Activated CD8-positive, alpha-beta memory T cell treated with anti-CD3 and anti-CD28 coated beads for 1 hour (primary cell): ENCODE measurements at regions not wholly inside any gene's neighbourhood (a gene's known extent, or its start where the extent isn't known, plus 50 kb on each side); places are given as distances from the start of the nearest gene placed in this dataset.
"Not testable (repeated sequence)": the region's sequence is repeated elsewhere in the genome, so short reads cannot be mapped to it uniquely, and the experiment has no call there.

Experiments used
- DNase-seq, 2 donors: peaks; one replicate each; pipeline ENCODE4 v3.0.0-alpha.2; 2020; ENCODE audit warnings: low read depth in 1 of 2; ENCODE audit errors: extremely low read depth in 1 of 2

DNA sequence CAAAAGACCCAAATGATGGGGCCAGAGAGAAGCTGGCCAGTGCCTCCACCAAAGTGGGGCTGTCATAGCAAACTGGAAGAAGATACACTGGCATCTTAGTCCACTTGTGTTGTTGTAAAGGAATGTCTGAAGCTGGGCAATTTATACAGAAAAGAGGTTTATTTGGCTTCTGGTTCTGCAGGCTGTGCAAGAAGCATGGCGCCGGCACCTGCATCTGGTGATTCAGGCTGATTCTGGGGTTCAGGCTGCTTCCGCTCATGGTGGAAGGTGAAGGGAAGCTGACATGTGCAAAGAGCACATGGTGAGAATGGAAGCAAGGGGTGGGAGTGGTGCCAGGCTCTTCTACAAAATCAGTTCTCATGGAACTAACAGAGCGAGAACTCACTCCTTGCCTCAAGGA is 135.9 kb upstream of the TWIST2 start:
- no peak for DNase-seq

DNA sequence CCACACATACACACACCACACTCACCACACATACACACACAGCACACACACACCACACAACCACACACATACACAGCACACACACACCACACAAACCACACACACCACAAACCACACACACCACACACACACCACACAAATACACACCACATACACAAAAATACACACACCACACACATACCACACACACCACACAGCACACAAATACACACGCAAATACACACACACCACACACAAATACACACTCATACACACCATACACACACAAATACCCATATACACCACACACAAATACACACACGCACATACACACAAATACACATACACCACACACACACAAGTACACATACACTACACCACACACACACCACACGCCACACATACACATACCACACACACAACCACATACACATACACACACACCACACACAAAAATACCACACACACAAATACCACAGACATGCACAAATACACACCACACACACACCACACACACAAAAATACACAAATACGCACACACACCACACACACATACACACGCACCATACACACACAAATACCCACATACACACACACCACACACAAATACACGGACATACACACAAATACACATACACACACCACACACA is 134.6 kb upstream of the TWIST2 start:
- no peak for DNase-seq

DNA sequence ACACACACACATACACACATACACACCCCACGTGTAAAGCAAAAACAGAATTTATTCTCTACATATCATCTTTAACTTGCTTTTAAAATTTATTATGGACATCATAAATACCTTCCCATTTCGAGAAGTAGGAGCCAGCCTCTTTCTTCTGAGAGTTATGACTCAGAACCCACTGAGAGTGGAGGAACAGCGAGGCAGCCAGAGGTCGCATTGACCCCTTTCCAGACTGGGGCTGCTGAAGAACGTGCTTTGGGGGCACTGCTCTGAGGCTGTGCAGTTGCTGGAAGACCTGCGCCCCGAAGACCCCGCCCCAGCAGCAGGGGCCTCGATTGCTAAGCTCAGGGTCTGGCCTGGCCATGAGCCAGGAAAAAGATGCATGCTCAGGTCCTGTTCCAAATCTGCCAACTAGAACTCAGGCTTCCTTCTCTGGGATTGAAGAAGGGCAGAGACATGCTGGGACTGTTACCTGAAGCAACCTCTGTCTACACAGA is 133.8 kb upstream of the TWIST2 start:
- no peak for DNase-seq

DNA sequence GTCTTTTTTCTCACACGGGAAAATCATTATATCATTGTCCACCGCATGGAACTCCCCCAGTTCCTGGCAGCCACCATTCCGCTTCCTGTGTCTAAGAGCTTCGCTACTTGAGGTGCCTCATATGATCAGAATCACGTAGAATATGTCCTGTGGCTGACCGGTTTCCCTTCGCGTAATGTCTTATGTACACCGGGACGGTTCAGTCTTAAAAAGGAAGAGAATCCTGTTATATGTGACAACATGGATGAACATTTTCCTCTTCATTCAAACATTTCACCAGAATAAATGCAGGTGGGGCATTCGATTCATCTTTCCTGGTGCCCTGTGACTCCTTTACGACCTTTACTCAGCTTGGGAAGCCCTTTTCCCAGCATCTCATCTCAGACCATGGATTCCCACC is 131.7 kb upstream of the TWIST2 start:
- DNase-seq, result no peak

DNA sequence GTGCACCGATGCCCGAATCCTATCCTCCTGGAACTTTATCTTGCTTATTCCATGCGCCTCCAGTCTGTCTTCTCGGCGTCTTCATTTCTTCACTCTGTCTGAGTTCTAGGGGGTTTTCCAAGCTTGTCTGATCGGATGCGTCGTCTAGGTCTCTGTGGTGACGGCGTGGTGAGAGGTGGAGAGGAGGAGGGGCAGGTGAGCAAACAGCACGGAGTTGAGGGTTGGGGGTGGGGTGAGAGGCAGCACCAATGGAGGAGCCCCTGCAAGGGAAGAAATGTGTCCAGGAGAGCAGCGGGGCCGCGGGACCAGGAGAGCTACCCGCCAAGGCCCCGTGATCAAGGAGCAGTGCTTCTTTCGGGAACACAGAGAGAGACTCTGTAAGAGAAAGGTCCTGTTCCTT is 131.3 kb upstream of the TWIST2 start:
- no peak for DNase-seq

DNA sequence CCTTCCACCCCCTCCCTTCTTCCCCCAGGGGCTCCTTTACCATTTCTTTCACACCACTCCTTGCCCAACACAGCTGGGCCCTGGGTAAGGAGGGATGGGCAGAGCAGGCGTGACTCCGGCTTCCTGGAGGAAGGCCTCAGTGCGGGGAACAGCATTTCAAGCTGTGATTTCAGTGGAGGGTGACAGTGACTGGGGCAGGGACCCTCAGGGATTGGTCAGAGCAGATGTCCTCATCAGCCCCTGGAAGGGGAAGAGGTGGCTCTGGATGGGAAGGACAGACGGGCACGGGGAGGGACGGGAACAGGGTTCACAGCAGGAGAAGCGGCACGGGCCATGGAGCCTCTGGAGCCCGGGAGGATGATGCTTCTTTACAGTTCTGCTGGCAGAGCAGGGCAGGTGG is 130.8 kb upstream of the TWIST2 start:
- DNase-seq, result no peak

DNA sequence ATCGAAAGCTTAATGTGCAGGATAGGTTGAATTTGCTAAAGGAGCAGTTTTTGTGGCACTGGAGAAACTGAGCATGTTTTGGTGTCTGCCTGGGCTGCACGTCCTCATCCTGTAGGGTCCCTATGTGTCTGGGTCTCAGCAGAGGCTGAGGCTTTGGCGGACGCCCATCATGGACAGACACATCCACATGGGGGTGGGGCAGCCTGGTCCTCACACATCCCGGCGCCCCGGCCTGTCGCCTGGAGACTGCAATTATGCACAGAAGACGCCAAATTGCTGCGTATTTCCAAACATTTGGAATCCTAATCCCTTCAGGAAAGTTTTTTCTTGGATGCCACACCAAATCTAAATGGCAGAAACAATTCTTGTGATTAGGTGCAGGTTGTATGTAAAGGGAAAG is 128.2 kb upstream of the TWIST2 start:
- DNase-seq, result no peak

DNA sequence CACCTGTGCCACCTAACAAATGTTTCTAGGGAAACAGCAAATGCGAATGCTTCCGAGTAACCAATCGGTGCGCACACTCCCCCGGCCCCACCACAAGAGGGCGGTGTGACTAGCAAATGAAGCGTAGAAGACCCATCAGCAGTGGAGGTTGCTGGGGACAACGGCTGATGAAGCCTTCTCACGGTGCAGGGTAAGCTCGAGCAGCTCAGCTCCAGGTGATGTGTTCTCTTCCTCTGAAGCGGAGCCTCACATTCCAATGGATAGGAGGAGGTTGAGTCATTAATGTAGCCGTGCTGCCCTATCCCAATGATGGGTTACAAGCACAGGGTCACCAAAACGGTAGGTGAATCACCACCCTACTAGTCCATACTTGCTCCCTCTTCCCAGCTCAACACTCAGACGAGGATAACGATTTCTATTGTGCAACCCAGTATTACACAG is 127.6 kb upstream of the TWIST2 start:
- peak in 1 of 2 donors; percentile 19 for DNase-seq

DNA sequence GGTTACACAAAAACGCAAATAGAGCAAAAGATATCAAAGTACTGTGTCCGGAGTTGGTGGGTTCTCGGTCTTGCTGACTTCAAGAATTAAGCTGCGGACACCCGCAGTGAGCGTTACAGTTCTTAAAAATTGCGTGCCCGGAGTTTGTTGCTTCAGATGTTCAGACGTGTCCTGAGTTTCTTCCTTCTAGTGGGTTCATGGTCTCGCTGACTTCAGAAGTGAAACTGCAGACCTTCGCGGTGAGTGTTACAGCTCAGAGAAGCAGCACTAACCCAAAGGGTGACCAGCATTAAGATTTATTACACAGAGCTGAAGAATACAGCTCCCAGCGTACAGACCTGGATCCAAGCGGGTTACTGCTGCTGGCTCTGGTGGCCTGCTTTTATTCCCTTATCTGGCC is 125.7 kb upstream of the TWIST2 start:
- no peak for DNase-seq

DNA sequence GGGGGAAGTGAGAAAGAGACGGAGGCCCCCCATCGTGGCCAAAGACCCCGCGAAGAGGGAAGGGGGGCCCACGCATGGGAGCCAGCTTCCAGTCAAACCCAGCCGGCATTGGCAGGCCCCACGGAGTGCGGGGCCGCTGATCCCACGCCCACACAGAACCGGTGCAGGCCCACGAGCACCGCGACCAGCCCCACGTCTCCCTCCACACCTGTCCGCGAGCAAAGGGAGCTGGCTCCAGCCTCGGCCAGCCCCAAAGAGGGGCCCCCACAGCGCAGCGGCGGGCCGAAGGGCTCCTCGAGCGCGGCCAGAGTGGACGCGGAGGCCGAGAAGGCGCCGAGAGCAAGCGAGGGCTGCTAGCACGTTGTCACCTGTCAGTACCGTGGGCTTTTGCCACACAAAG is 125.0 kb upstream of the TWIST2 start:
- DNase-seq, result no peak

DNA sequence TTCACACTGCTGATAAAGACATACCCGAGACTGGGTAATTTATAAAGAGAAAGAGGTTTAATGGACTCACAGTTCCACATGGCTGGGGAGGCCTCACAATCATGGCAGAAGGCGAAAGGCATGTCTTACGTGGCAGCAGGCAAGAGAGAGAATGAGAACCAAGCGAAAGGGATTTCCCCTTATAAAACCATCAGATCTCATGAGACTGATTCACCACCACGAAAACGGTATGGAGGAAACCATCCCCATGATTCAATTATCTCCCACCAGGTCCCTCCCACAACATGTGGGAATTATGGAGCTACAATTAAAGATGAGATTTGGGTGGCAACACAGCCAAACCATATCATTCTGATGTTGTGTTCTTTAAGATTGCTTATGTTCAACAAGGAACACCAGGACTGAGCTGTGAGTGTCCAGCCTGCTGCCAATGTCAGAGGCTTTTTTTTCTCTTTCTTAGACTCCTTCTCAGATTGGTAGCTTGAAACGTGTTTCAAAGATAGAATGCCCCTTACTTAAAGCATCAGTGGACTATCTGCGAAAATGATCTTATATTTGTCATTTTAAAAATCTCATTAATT is 124.1 kb upstream of the TWIST2 start:
- not testable (repeated sequence) for DNase-seq

DNA sequence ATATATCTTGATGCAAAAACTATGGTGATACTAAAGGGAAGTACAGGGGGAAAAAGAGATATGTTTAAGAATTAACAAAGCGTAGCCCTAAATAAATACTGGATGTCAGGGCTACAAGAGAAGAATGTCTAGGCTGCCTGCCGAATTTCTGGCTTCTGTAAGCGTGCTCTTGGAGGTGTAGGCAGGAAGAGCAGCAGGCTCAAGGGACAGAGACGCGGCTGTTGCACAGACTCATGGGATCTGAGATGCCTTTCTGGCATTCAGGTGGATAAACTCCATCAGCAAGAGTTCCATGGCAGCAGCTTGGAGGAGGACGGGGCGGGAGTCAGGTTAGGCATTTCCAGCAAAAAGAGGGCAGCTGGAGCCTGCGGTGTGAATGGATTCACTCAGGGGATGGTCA is 123.2 kb upstream of the TWIST2 start:
- DNase-seq, result no peak

DNA sequence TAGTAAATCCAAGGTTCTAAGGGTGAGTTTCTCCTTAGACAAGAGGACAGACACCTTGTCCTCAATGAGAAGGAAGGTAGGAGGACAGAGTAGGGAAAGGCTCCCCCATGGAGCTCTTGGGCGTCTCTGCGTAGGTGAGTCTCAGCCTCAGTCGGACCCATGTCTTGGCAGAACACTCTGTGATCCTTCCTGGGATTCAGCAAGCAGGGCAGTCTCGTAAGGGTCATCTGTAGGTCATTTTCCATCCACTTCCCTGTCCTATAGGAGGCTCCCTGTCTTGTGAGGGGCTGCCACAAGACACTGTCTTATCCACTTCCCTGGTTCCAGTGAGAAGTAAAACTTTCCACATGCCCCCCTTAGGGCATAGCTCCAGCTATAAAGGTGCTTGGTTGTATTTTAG is 122.6 kb upstream of the TWIST2 start:
- no peak for DNase-seq

DNA sequence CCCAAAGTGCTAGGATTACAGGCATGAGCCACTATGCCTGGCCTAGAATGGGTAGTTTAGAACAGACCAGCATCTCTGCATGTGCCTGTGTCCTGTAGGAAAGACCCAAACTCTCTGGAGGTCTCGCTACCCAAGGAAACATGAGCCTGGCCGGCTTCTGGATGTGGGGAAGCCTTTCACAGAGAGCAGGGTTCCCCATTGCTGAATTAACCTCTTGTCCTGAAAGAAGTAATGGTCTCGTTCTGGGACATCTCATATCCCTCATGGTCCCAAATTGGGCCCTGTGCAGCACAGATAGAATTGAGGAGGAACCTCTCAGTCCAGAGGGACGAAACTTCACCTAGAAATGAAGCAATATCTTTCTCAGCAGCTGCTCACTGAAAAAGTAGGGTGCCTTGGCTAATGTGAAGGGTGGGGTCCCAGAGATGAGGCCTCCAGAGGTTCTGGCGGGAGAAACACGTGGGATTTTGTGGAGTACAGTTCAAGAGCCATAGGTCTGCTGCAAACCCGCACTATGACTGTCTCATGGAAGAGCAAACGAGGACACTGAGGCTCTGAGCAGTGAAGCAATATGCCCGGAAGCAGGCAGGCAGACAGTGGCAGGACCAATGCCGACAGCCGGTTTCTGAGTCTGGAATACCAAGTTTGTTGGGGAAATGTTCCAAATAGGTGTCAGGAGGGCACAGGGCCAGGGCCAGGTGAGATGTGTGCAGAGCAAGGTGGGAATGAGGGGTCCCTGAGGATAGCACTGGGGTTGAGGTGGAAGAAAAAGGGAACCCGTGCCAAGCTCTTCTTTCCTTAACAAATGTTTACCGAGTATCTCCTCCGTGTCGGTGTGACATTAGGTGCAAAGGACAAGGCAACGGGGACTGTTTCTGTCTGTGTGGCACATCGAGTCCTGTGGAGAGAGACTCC is 121.0 kb upstream of the TWIST2 start:
- no peak for DNase-seq

DNA sequence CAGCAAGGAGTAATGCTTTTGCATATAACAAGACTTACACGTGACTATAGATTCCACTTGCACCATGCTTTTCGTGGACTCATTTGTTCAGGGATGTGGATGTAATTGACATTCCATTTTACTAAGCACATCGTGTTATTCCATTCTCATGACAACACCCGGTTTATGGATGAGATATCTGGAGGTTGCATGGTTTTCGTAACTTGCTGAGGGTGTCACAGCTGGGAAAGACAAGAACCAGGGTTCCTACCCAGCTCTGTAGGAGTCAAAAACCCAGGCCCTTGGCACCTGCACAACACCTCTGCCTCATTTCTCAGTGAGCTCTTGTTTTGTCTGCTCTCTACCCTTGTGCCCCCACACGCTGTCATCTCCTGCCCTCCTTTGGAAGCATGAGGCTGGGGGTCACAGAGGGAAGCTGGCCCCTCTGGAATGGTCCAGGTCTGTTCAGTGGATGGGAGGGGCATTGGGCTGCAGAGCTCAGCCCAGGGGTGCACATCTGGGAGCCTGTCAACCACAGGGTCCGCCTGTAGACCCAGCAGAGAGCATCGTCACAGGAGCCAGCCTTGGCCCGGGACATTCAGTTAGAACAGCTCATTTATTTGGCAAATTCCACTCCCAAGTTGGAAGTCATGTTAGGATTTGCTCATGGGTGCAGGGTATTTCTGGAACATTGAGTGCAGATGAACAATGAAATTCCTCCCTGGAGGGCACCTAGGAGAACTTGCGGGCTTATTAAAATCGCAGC is 120.1 kb upstream of the TWIST2 start:
- DNase-seq, result no peak

DNA sequence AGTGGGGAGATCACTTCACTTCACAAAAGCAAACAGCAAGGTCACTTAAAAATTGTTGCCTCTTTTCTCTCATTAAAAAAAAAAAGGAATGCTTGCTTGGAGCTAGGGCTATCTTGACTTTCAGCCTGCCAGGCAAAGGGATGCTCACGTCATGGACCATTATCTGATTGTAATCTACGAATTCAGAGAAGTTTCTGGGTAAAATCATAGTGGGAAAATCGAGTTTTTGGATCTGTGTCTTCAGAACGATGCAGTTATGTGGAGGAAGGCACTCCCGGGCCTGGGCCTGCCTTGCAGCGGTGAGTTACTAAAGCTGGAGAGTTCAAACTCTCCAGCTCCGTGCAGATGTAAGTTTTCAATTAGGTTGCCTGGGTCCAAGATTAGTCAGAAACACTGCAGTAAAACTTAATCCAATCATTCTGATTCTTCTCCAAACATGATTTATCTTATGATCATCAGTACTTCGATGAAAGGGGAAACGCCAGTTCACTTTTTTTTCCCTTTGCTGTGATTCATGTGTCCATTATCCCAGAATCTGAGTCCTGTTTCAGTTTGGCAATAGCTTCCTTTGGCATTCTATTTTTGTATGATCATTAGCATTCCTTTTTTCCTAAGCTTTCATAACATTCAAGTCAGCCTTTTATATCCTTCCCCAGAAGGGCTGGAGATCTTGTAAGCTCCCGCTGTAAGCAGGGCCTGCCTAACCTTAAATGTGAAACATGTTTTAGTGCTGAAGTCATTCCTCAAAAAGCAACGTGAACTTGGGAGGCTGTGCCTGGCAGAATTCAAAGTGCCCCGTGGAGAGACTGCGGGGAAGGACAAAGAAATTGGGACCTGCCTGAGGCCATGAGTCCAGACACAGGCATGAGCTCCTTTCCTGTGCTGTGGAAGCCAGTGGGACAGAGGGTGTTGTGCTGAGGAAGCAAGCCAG is 119.3 kb upstream of the TWIST2 start:
- DNase-seq, result no peak

DNA sequence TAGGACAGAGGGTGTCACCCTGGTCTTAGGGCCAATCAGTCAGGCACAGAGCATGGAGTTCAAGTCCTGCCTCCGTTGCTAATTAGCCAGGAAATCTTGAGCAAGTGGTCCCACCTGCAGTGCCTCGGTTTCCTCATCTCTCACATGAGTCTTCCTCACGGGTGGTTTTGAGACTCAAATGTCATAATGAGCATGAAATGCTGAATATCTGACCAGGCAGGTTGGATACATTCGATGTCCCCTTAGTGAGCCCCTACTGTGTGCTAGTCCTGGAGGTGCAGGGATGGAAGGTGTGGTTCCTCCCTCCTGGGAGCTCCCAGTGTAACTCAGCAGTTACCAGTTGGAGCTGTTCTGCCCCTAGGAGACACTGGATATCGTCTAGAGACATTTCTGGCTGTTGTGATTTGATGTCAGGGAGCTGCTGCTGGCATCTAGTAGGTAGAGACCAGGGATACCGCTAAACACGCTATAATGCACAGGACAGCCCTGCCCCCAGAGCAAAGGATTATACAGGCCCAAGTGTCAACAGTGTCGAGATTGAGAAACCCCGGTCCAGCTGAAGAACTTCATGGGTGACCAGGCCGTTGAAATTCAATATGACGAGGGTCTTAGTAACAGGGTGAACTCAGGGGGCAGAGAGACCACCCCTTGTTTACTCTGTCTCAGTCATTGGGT is 118.5 kb upstream of the TWIST2 start:
- DNase-seq, result no peak

DNA sequence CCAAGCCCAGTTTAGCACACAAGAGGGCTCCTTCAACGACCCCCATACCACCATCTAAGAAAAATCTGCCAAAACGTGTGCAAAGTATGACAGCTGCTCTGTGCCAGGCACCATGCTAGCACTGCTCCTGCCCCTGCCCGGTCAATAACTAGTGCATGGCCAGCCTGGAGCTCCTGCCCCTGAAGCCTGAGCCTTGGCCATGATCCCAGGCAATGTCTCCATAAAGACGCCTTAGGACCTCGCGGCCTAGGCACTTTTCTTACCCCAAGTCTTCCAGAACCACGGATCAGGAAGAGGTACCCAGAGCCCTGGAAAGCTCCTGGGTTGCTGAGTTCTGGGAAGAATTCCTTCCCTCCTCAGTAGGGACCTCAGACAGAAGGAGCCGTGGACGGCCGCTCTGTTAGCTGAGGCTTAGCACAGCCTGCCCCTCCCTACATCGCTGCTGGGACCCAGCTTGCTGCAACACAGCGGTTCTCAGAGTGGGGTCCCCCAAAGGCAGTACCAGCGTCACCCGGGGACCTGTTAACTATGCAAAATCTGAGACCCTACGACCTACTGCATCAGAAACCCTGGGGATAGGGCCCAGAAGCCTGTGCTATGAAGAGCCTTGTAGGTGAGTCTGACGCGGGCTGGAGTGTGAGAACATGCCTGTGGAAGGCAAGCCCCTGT is 117.8 kb upstream of the TWIST2 start:
- no peak for DNase-seq

DNA sequence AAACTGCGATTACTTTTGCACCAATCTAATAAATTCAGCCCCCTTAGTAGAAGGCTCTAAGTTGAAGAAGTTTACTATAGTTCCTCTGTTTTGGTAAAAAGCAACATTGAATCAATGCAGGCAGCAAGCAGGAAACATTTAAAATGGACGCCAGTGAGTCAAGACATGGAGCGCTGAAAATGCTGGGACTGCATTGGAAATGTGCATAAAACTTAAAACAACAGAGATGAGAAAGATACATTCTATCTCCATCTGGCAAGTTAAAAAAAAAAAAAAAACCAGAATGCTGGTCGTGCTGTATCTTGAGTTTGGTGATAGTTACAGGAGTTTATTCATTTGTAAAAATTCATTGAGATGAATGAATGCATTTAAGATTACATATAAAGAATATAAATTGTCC is 117.0 kb upstream of the TWIST2 start:
- no peak for DNase-seq
